ENCODE measurements at regions not wholly inside any gene's neighbourhood (a gene's known extent, or its start where the extent isn't known, plus 50 kb on each side); places are given as distances from the start of the nearest gene placed in this dataset.

DNA sequence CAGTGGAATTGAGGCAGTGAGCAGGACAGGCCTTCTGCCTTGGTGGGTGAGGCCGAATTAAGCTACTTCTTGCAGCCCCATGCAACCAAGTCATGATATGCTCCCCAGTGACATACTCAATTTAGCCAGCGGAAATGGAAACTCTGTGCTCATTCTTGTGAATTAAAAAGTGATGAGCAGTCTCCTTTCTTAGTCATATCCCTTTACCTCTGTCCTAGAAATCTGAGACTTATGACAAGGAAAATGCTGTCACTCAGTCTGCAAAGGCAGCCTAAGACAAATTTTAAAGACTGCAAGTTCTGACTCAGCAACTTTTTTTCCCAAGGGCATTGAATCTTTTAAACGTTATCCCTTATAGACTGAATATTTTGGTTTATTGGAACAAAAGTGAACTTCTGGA lies 218.2 kb downstream of the SH3BP4 start:
- no peak overlapping the region for H3K27ac Mint-ChIP-seq
- H3K4me1 Mint-ChIP-seq (ENCODE audit: low read depth) = peaks cover 2% of the 10 kb centered on the region
- peaks cover 5% of the 10 kb centered on the region for H3K9me3 Mint-ChIP-seq (ENCODE audit: low read depth)
- no peak overlapping the region for H3K4me3 Mint-ChIP-seq (ENCODE audit: low read depth)
- DNase-seq (ENCODE audit: low spot score, unreplicated experiment) = no peak
- TF ChIP-seq, protein P1, sequence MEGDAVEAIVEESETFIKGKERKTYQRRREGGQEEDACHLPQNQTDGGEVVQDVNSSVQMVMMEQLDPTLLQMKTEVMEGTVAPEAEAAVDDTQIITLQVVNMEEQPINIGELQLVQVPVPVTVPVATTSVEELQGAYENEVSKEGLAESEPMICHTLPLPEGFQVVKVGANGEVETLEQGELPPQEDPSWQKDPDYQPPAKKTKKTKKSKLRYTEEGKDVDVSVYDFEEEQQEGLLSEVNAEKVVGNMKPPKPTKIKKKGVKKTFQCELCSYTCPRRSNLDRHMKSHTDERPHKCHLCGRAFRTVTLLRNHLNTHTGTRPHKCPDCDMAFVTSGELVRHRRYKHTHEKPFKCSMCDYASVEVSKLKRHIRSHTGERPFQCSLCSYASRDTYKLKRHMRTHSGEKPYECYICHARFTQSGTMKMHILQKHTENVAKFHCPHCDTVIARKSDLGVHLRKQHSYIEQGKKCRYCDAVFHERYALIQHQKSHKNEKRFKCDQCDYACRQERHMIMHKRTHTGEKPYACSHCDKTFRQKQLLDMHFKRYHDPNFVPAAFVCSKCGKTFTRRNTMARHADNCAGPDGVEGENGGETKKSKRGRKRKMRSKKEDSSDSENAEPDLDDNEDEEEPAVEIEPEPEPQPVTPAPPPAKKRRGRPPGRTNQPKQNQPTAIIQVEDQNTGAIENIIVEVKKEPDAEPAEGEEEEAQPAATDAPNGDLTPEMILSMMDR (IDR thresholded peaks at IDR 0.05; ENCODE audit: unreplicated experiment) = no peak
- no peaks in the 10 kb centered on the region for H3K36me3 Mint-ChIP-seq (ENCODE audit: insufficient read depth)
- H3K27me3 Mint-ChIP-seq = peaks cover 7% of the 10 kb centered on the region

DNA sequence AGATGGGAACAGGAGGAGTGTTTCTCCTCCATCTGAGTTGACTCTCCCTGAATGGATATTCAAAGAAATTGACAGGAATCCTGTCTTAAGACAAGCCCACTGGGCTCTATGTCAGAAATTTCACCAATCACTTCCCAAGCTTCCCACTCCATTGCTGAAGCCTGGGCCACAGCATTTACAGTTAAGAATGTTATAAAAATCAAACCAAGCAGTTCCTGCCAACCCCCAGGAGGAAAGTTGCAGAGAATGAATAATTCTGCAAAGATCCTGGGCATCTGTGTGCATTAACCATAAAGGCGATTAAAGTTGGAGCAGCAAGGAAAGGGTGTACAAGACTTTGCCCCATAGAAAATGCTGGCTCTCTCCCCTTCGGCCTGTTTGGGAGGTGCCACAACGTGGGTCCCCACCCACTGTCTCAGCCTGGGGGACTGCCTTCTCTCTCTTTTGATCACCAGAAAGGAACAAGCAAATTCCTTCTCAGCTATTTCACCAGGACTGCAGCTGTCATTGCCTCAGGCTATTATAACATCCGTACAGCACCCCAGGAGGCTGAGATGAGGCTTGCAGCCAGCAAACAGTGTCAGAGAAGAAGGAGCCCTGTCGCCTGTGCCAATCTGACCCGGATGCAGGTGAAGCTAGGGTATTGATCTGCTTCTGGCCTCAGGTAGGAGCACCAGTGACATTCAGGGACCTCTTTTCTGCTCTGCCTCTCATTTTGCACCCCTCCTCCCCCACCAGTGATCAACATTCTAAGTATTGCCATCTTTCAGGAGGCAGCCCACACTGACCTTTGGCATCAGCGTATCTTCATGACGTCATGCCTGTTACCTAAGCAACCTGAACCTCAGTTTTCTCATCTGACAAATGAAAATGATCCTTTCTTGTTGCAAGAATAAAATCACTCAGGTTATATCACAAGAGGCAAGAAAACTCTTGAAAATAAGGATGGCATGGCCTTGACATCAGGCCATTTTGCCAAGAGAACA lies 219.0 kb downstream of the SH3BP4 start:
- Mint-ChIP-seq H3K4me3 (ENCODE audit: low read depth) (no peak overlapping the region), H3K4me1 (ENCODE audit: low read depth) (peaks cover 2% of the 10 kb centered on the region), H3K9me3 (ENCODE audit: low read depth) (peaks cover 7% of the 10 kb centered on the region), H3K27me3 (peaks cover 7% of the 10 kb centered on the region), H3K36me3 (ENCODE audit: insufficient read depth) (no peaks in the 10 kb centered on the region), H3K27ac (no peak overlapping the region)
- DNase-seq (ENCODE audit: low spot score, unreplicated experiment) = no peak
- TF ChIP-seq, protein P1 (IDR thresholded peaks at IDR 0.05; ENCODE audit: unreplicated experiment) = peak; percentile 36

DNA sequence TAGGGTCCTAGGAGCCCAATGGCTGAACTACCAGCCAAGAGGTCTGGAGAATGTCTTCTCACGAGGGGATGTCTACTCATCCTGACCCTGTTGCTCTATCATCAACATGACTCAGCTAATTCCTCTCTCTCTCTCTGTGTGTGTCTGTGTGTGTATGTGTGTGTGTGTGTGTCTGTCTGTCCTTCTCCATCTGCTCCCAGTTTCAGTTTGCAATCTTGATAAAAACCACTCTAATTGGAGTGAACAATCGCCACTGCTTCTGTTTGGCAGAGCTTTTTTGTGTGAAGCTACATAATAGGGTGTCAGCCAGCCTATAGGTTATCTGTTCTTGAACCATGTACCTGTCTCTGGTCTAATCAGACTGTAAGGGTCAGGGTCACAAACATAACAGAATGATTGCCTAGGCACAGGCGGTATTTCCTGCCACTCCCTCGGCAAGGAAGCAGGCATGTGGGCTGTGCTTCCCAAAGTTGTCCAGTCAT lies 219.8 kb downstream of the SH3BP4 start:
- Mint-ChIP-seq H3K27me3 (peaks cover 7% of the 10 kb centered on the region), H3K4me1 (ENCODE audit: low read depth) (peaks cover 2% of the 10 kb centered on the region), H3K9me3 (ENCODE audit: low read depth) (peaks cover 12% of the 10 kb centered on the region), H3K27ac (no peak overlapping the region), H3K4me3 (ENCODE audit: low read depth) (no peak overlapping the region), H3K36me3 (ENCODE audit: insufficient read depth) (no peaks in the 10 kb centered on the region)
- TF ChIP-seq, protein P1 (IDR thresholded peaks at IDR 0.05; ENCODE audit: unreplicated experiment) = no peak
- DNase-seq (ENCODE audit: low spot score, unreplicated experiment) = no peak

DNA sequence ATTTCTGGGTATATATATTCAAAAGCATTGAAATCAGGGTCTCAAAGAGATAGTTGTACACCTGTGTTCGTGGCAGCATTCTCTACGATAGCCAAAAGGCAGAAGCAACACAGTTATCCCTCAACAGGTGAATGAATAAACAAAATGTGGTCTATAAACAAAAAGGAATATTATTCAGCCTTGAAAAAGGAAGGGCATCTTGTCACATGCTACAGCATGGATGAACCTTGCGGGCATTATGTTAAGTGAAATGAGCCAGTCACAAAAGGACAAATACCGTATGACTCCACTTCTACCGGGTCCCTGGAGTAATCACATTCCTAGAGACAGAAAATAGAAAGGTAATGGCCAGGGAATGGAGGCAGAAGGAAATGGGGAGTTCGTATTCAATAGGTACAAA lies 228.8 kb downstream of the SH3BP4 start:
- Mint-ChIP-seq H3K27ac (no peak overlapping the region), H3K27me3 (peaks cover 15% of the 10 kb centered on the region), H3K4me3 (ENCODE audit: low read depth) (no peak overlapping the region), H3K4me1 (ENCODE audit: low read depth) (no peaks in the 10 kb centered on the region), H3K36me3 (ENCODE audit: insufficient read depth) (no peaks in the 10 kb centered on the region), H3K9me3 (ENCODE audit: low read depth) (peaks cover 7% of the 10 kb centered on the region)
- TF ChIP-seq, protein P1 (IDR thresholded peaks at IDR 0.05; ENCODE audit: unreplicated experiment) = no peak
- no peak for DNase-seq (ENCODE audit: low spot score, unreplicated experiment)

DNA sequence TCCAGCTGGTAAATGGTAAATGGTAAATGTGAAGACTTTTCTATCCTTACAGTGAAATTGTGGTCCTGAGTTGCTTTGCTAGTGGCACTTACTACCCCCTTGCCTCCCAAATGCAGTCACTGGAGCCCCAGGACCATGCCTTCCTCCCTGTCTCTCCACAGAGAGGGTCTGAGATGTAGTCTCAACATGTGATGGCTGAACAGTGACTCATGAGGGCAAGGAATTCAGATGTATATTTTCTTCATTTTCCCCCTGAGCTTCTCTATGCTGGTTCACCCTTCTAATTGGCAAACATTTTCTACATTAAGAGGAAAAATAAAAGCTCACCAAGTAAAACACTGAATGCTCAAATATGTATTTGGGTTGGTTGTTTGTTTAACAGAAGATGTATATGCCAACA lies 232.0 kb downstream of the SH3BP4 start:
- Mint-ChIP-seq H3K4me3 (ENCODE audit: low read depth) (no peak overlapping the region), H3K4me1 (ENCODE audit: low read depth) (no peaks in the 10 kb centered on the region), H3K9me3 (ENCODE audit: low read depth) (peaks cover 5% of the 10 kb centered on the region), H3K27ac (no peak overlapping the region), H3K36me3 (ENCODE audit: insufficient read depth) (no peaks in the 10 kb centered on the region), H3K27me3 (peaks cover 11% of the 10 kb centered on the region)
- no peak for DNase-seq (ENCODE audit: low spot score, unreplicated experiment)
- TF ChIP-seq, protein P1 (IDR thresholded peaks at IDR 0.05; ENCODE audit: unreplicated experiment) = no peak
